CD4-positive, alpha-beta T cell treated with Interleukin-17A for 1 hour (primary cell): ENCODE measurements at regions not wholly inside any gene's neighbourhood (a gene's known extent, or its start where the extent isn't known, plus 50 kb on each side); places are given as distances from the start of the nearest gene placed in this dataset.
"Not testable (repeated sequence)": the region's sequence is repeated elsewhere in the genome, so short reads cannot be mapped to it uniquely, and the experiment has no call there.

Source experiments
- DNase-seq: peaks from one replicate; pipeline ENCODE4 v3.0.0-alpha.2; 2020

- DNase-seq = no peak
Observed at GRCh38 chr12:131463174-131463573, 247.7 kb upstream of the SFSWAP start.

- DNase-seq = no peak
Observed at GRCh38 chr12:131464081-131464480, 246.8 kb upstream of the SFSWAP start.

GRCh38 chr12:131466306-131466705, 244.6 kb upstream of the SFSWAP start:
- DNase-seq = no peak

GRCh38 chr12:131466932-131467331, 244.0 kb upstream of the SFSWAP start:
- no peak for DNase-seq

- no peak for DNase-seq
Observed at GRCh38 chr12:131468206-131468605, 242.7 kb upstream of the SFSWAP start.

GRCh38 chr12:131469945-131470344, 240.9 kb upstream of the SFSWAP start:
- DNase-seq = not testable (repeated sequence)

GRCh38 chr12:131471271-131471905, 239.5 kb upstream of the SFSWAP start:
- no peak for DNase-seq

GRCh38 chr12:131471946-131472732, 238.8 kb upstream of the SFSWAP start:
- no peak for DNase-seq

GRCh38 chr12:131473261-131473660, 237.6 kb upstream of the SFSWAP start:
- DNase-seq = no peak

- no peak for DNase-seq
Observed at GRCh38 chr12:131473741-131474709, 236.9 kb upstream of the SFSWAP start.

GRCh38 chr12:131475012-131475411, 235.9 kb upstream of the SFSWAP start:
- DNase-seq = not testable (repeated sequence)

GRCh38 chr12:131477613-131478012, 233.3 kb upstream of the SFSWAP start:
- no peak for DNase-seq

- DNase-seq = no peak
Observed at GRCh38 chr12:131478468-131478867, 232.4 kb upstream of the SFSWAP start.

GRCh38 chr12:131482199-131482598, 228.7 kb upstream of the SFSWAP start:
- DNase-seq = no peak

- DNase-seq = no peak
Observed at GRCh38 chr12:131482686-131483085, 228.2 kb upstream of the SFSWAP start.

GRCh38 chr12:131486451-131487230, 224.2 kb upstream of the SFSWAP start:
- DNase-seq = no peak

GRCh38 chr12:131487388-131488124, 223.3 kb upstream of the SFSWAP start:
- no peak for DNase-seq

GRCh38 chr12:131489718-131490117, 221.2 kb upstream of the SFSWAP start:
- DNase-seq = no peak

GRCh38 chr12:131491155-131491554, 219.7 kb upstream of the SFSWAP start:
- no peak for DNase-seq

GRCh38 chr12:131491916-131492490, 218.9 kb upstream of the SFSWAP start:
- DNase-seq = no peak

GRCh38 chr12:131493068-131493826, 217.6 kb upstream of the SFSWAP start:
- DNase-seq = no peak
